ENCODE measurements at regions not wholly inside any gene's neighbourhood (a gene's known extent, or its start where the extent isn't known, plus 50 kb on each side); places are given as distances from the start of the nearest gene placed in this dataset.

DNA sequence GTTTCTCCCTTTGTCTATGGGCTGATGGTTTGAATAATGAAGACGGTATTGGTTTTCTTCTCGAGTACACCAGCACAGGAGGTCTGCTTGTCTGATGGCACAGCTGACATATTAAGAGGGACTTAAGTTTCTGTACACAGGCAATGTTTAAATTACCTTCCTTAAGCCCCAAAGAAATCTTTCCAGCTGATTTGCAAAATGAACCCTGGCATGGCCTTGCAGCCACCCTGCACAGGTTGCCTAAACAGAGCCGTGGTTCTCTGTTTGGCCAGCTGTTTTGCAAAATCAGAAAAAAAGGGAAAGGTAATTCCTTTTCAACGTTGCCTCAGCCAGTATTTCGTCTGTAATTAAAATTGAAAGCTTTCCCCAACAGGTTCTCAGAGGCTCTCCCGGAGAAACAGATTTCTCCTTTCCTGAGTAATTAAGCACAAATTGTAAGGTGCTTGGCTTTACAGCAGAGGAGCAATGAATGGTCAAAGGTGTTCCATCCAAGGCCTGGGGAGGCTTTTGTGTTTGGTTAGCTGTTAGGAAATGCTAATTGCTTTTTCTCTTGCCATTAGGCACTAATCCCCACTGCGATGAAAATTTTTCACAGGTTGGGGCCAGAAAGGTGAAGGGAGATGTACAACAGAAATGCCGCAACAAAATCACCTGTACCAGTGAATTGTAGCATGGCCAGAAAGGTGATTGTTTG is 138.9 kb downstream of the RASEF start:
- in situ Hi-C loops (cut with MboI; ENCODE audit: low pct_unique_long_range_greater_than_20kb, low sequenced_read_pairs, unreplicated experiment): no loop called here
- no peak for DNase-seq (ENCODE audit: low spot score)
- TF ChIP-seq, protein P1, sequence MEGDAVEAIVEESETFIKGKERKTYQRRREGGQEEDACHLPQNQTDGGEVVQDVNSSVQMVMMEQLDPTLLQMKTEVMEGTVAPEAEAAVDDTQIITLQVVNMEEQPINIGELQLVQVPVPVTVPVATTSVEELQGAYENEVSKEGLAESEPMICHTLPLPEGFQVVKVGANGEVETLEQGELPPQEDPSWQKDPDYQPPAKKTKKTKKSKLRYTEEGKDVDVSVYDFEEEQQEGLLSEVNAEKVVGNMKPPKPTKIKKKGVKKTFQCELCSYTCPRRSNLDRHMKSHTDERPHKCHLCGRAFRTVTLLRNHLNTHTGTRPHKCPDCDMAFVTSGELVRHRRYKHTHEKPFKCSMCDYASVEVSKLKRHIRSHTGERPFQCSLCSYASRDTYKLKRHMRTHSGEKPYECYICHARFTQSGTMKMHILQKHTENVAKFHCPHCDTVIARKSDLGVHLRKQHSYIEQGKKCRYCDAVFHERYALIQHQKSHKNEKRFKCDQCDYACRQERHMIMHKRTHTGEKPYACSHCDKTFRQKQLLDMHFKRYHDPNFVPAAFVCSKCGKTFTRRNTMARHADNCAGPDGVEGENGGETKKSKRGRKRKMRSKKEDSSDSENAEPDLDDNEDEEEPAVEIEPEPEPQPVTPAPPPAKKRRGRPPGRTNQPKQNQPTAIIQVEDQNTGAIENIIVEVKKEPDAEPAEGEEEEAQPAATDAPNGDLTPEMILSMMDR (IDR thresholded peaks at IDR 0.05; ENCODE audit: extremely low read depth, insufficient read depth, missing control alignments): no peak

Measured in GM13977 (cell line).